GM21360 (cell line): ENCODE measurements at regions not wholly inside any gene's neighbourhood (a gene's known extent, or its start where the extent isn't known, plus 50 kb on each side); places are given as distances from the start of the nearest gene placed in this dataset.

Experiments
- ATAC-seq: cut with Tn5 transposase; IDR thresholded peaks from one replicate; pipeline ENCODE4 v1.9.1; 2021; ENCODE audit warnings: mild to moderate bottlenecking, moderate library complexity; ENCODE audit not compliant: unreplicated experiment

DNA sequence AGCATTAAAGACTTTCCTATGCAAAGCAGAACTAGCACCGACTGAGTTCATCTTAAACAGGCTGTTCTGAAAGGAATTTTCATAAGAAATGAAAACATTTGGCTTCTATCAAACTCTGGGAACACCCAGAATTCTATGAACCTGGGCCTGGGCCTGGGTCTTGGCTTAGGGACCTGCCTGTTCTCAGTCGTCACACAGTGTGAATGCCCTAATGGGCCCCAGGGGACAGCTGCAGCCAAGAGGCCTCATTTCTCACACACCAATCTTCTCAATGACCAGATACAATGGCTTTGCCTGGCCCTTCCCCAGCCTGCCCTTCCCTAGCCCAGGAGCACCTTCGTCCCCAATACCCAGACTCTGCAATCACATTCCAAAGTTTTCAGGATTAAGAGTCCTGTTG, 234.9 kb upstream of the ARHGAP20 start:
- no peak for ATAC-seq

- no peak for ATAC-seq
Observed at GRCh38 chr11:110939471-110939870, 227.2 kb upstream of the ARHGAP20 start.

GRCh38 chr11:110935018-110935640, 222.9 kb upstream of the ARHGAP20 start:
- no peak for ATAC-seq

DNA sequence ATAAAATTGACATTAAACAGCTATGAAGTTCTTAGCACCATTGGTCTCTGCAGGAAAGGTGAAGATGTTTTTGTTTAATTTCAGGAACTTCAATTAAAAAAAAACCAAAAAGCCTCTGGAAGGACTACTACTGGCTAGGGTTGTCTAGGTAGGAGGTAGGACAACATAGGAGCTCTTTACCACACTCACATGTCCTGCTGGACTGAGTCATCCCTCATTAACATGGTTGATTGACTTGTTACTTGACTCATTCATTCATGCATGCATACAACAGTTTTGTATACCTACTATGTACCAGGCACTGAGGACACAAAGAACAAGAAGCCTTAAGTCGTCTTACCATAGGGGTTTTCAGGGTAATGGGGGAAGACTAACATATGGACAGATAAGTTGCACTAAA, 216.9 kb upstream of the ARHGAP20 start:
- ATAC-seq, result no peak

DNA sequence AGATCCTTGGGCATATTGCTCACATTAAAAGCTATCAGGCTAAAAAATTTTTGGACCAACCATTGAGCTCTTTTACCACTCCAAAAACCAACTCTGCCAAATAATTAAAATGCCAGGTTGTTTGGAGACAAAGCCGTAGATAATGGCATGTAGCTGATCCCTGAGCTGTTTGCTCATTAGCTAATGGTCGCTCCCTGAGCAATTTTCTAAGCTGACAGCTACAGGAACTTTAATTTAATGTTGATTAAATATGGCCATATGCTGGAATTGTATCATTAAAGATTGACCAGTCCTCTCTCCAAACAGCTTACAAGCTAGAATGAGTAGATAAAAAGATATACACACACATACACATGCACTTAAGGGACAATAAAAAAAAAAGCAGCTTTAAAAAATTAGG, 216.2 kb upstream of the ARHGAP20 start:
- ATAC-seq, result no peak

DNA sequence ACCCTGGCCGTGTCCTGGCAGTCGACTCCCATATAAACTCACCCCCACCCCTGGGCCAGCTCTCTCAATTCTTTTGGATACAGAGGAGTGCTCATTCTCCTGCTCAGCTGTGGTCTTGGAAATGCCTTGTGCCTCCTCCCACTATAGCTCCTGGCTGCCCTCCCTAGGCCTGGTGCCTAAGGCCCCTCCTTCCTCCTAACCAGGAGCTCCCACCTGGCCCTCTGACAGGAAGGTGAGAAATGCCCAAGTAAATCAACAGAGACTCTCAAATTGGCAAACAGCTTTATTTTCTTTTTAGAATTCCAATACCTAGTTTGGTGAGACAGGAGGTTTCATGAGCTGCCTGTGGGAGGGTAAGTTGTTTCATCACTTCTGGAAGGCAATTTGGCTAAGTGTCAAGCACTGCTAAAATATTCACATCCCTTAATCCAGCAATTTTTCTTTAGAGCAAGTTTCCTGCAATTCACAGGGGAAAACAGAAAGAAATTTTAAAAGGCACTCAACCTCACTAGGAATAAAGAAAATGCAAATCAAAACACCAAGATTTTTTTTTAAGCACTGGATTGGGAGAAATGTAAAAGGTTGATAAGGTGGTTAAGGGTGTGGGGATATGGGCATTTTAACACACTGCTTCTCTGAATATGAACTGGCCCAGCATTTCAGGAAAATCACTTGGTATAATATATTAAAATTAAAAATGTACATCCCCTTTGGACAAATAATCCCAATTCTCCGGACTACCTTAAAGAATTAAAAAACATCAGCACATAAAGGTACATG, 209.7 kb upstream of the ARHGAP20 start:
- ATAC-seq, result no peak

GRCh38 chr11:110919241-110919922, 207.1 kb upstream of the ARHGAP20 start:
- ATAC-seq, result no peak

- ATAC-seq, result no peak
Observed at GRCh38 chr11:110918351-110918750, 206.1 kb upstream of the ARHGAP20 start.

DNA sequence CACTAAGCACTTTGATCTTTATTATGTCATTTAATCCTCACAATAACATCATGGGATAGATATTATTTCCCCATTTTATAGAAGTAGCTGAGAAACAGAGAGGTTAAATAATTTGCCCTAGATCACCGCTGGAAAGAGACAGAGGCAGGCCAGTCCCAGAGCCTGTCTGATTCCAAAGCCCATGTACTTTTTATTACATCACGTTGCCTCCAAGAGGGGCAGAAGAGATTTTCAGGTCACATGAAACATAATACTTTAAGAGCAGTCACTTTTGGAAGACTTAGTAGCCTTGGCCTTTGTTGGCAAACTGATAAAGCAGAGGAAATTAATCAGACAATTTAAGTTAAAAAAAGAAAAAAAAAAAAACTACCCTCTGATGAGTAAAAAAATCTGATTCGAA, 200.2 kb upstream of the ARHGAP20 start:
- ATAC-seq, result no peak

DNA sequence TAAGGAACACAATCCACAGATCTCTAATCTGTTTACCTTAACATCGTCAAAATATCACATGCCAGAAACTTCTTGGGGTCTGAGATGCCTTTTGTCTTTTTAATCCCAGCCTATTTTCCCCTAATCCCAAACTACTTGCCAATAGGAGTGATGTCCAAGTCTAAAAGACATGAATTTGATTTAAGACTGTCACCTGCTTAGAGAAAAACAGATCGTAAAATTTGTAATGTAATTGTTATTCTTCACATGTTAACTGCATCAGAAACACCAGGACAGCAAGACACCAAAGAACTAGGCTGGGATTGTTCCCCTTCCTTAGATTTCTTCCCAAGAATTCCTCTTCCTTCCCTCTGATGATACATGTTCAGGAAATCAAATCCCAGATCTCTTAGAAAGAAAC, 198.1 kb upstream of the ARHGAP20 start:
- no peak for ATAC-seq

DNA sequence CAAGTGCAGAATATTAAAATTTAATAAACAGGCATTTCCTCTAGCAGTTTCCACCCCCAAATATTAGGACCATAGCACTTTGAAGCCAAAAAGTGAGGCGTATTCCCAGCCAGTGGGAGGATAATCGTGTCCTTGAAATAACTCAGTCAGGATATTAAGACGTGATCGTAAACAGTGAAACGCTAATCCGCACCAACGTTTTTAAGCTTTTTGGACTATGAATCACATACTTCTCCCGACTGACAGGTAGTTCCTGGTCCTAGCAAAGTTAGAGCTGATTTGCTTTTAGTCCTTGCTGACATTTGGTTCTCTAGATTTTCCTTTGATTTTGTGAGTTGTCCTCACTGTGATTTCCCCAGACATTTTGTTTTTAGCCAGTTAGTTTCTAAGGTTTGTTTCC, 197.1 kb upstream of the ARHGAP20 start:
- no peak for ATAC-seq

GRCh38 chr11:110908401-110909105, 196.3 kb upstream of the ARHGAP20 start:
- no peak for ATAC-seq

GRCh38 chr11:110907629-110908028, 195.4 kb upstream of the ARHGAP20 start:
- ATAC-seq, result no peak

GRCh38 chr11:110903830-110904229, 191.6 kb upstream of the ARHGAP20 start:
- ATAC-seq, result no peak

- no peak for ATAC-seq
Observed at GRCh38 chr11:110903378-110903777, 191.1 kb upstream of the ARHGAP20 start.

- ATAC-seq, result no peak
Observed at GRCh38 chr11:110901441-110901840, 189.2 kb upstream of the ARHGAP20 start.

DNA sequence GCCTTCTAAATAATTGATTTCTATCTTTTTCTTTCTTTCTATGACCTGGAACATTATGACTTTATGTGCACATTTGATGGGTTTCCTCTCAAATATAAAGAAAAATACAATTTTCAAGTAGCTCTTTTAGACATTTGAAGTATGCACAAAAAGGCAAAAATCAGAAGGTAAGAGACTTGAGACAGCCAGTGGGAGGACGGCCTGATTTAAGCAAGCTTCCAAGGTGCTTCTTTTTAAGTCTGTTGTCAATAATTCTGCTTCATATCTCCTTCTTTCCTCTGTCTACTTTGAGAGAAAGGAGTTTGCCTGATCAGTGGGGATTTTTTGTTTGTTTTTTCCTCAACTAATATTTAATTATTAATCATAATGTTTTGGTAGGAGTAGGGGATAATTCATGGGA, 188.2 kb upstream of the ARHGAP20 start:
- no peak for ATAC-seq

GRCh38 chr11:110897035-110897434, 184.8 kb upstream of the ARHGAP20 start:
- ATAC-seq, result no peak

- ATAC-seq, result no peak
Observed at GRCh38 chr11:110896358-110896757, 184.1 kb upstream of the ARHGAP20 start.

DNA sequence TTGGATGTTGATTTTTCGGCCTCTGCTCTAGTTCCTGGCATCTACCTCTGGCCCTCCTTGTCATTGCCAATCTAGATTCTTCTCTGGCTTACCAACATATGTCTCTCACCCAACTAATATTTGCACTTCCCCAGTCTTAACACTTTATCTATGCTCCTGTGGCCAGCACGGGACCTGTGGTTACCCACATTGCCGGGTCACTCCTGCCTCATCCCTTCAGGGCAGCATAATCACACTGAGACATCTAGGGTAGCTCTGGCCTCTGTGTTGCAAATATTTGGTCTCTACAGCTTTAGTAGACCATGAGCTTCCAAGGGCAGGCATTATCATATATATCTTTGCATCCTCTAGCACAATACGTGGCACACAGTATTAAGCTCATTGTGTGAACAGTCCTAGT, 182.0 kb upstream of the ARHGAP20 start:
- ATAC-seq, result no peak

- ATAC-seq, result no peak
Observed at GRCh38 chr11:110892741-110893285, 180.6 kb upstream of the ARHGAP20 start.
